GM12878 (cell line): ENCODE measurements at regions not wholly inside any gene's neighbourhood (a gene's known extent, or its start where the extent isn't known, plus 50 kb on each side); places are given as distances from the start of the nearest gene placed in this dataset.

Source experiments
- ATAC-seq: fragments of 200-7000 bp; cut with Tn5 transposase; 3 replicates; pipeline ENCODE4 v1.9.1; 2020; ENCODE audit warnings: mild to moderate bottlenecking, moderate library complexity
- BruUV-seq: library from RNA; stranded (reverse); fragments of 400-500 nt; replicated peaks from 2 replicates; lab custom pipeline; 2021; lab: Mats Ljungman, UMichigan
- CTCF ChIA-PET: fragments of 300-600 bp; sonication (Branson Sonifier 250); formaldehyde crosslinking; extraction: SDS; loops from one replicate; lab custom pipeline; 2021; ENCODE audit warnings: inconsistent platforms; lab: Yijun Ruan, JAX
- POLR2A ChIA-PET: fragments of 350-600 bp; formaldehyde crosslinking; extraction: SDS; loops from one replicate; lab custom pipeline; 2021; ENCODE audit warnings: inconsistent platforms; lab: Charles Lee
- RAD21 ChIA-PET: fragments of 300-600 bp; sonication (Branson Sonifier 250); formaldehyde crosslinking; loops from one replicate; lab custom pipeline; 2023; ENCODE audit warnings: antibody characterized with exemption; ENCODE audit not compliant: unreplicated experiment; lab: Charles Lee
- SMC1A ChIA-PET: fragments of 300-600 bp; sonication (Branson Sonifier 250); formaldehyde crosslinking; loops from one replicate; lab custom pipeline; 2023; ENCODE audit not compliant: unreplicated experiment, uncharacterized antibody; lab: Charles Lee
- DNase-seq: peaks from one replicate; pipeline ENCODE4 v3.0.0-alpha.2; 2011; ENCODE audit warnings: low read depth, low spot score
- FAIRE-seq: peaks from 3 replicates; lab custom pipeline; 2011; peaks lifted over from hg19 to GRCh38; lab: Jason Lieb, UNC
- H2AFZ ChIP-seq: 2 replicates; pipeline ENCODE4 v1.6.0; 2011; ENCODE audit warnings: low read depth, low read length, control low read depth; ENCODE audit not compliant: control insufficient read depth
- H3K27ac ChIP-seq: 2 replicates; pipeline ENCODE4 v1.5.1; 2011; ENCODE audit warnings: control low read depth; ENCODE audit not compliant: control insufficient read depth, insufficient read depth
- H3K27me3 ChIP-seq, 2 experiments: replicated peaks in 1 of 2; 2 replicates each; pipeline versions ENCODE4 v1.6.0 to v1.6.1; 2011; ENCODE audit warnings: low read length in 1 of 2; ENCODE audit not compliant: control insufficient read depth in 2 of 2, insufficient read depth in 2 of 2
- H3K36me3 ChIP-seq, 2 experiments: 2 replicates each; pipeline ENCODE4 v1.5.1; 2011; ENCODE audit warnings: low read length in 1 of 2; ENCODE audit not compliant: control insufficient read depth in 2 of 2, insufficient read depth in 2 of 2
- H3K4me1 ChIP-seq: 2 replicates; pipeline ENCODE4 v1.6.1; 2011; ENCODE audit warnings: mild to moderate bottlenecking, low read length, moderate library complexity, mixed read lengths; ENCODE audit not compliant: control insufficient read depth, insufficient read depth
- H3K4me2 ChIP-seq: 2 replicates; pipeline ENCODE4 v1.6.0; 2011; ENCODE audit warnings: control low read depth; ENCODE audit not compliant: control insufficient read depth, insufficient read depth
- H3K4me3 ChIP-seq: fragments of 200-600 bp; sonication (generic); 2 replicates; pipeline ENCODE4 v1.5.1; 2016
- H3K79me2 ChIP-seq: 2 replicates; pipeline ENCODE4 v1.6.0; 2011; ENCODE audit warnings: low read length; ENCODE audit not compliant: control insufficient read depth, insufficient read depth
- H3K9ac ChIP-seq: 2 replicates; pipeline ENCODE4 v1.8.0; 2011; ENCODE audit warnings: low read length, control low read depth, mixed read lengths; ENCODE audit not compliant: control insufficient read depth, insufficient read depth
- H3K9me3 ChIP-seq: replicated peaks from 3 replicates; pipeline ENCODE4 v1.5.1; 2011; ENCODE audit warnings: mild to moderate bottlenecking, low read length; ENCODE audit not compliant: control insufficient read depth, insufficient read depth
- H4K20me1 ChIP-seq: 2 replicates; pipeline ENCODE4 v1.6.0; 2011; ENCODE audit not compliant: control insufficient read depth, insufficient read depth
- ASH2L ChIP-seq: fragments of 300-600, 200-600 bp; sonication (generic); IDR thresholded peaks from 2 replicates; pipeline ENCODE4 v1.6.1; 2017; ENCODE audit warnings: low read depth, mild to moderate bottlenecking, borderline replicate concordance
- BCL3 ChIP-seq: IDR thresholded peaks from 2 replicates; pipeline ENCODE4 v1.6.1; 2011; ENCODE audit warnings: borderline replicate concordance, low read depth, mild to moderate bottlenecking, moderate library complexity, low read length; ENCODE audit not compliant: insufficient read depth, poor library complexity, severe bottlenecking
- BCLAF1 ChIP-seq: fragments of 450-650 bp; IDR thresholded peaks from 2 replicates; pipeline ENCODE4 v1.6.1; 2017; ENCODE audit warnings: antibody characterized with exemption, mild to moderate bottlenecking, moderate library complexity
- CHD4 ChIP-seq: fragments of 200-600 bp; sonication (generic); IDR thresholded peaks from 2 replicates; pipeline ENCODE4 v1.6.1; 2016; ENCODE audit warnings: mild to moderate bottlenecking
- ELK1 ChIP-seq: IDR thresholded peaks from 2 replicates; pipeline ENCODE4 v1.6.1; 2012; ENCODE audit warnings: low read depth, low read length, improper control_type of control experiment
- GATAD2B ChIP-seq: fragments of 450-650 bp; conservative IDR thresholded peaks from 2 replicates; pipeline ENCODE4 v1.6.1; 2017; ENCODE audit warnings: low read depth, mild to moderate bottlenecking, moderate library complexity
- HDAC6 ChIP-seq: fragments of 200-600 bp; sonication (generic); IDR thresholded peaks from one replicate; pipeline ENCODE4 v1.8.0; 2017; ENCODE audit warnings: antibody characterized with exemption; ENCODE audit not compliant: unreplicated experiment
- IKZF2 ChIP-seq, 2 experiments: fragments of 450-650 bp; IDR thresholded peaks; 2 replicates each; pipeline ENCODE4 v1.6.1; 2017; ENCODE audit warnings: mild to moderate bottlenecking in 2 of 2, moderate library complexity in 2 of 2
- RAD51 ChIP-seq: fragments of 450-650 bp; IDR thresholded peaks from 2 replicates; pipeline ENCODE4 v1.6.1; 2016; ENCODE audit warnings: moderate library complexity, mild to moderate bottlenecking, inconsistent platforms
- SMC3 ChIP-seq: IDR thresholded peaks from 2 replicates; pipeline ENCODE4 v1.6.1; 2011; ENCODE audit warnings: low read length, improper control_type of control experiment, borderline replicate concordance
- SP1 ChIP-seq: IDR thresholded peaks from one replicate; pipeline ENCODE4 v1.6.1; 2011; ENCODE audit warnings: low read depth, low read length
- TCF3 ChIP-seq: IDR thresholded peaks from 2 replicates; pipeline ENCODE4 v1.6.1; 2012; ENCODE audit warnings: low read depth, mild to moderate bottlenecking, low read length, borderline replicate concordance; ENCODE audit not compliant: insufficient read depth
- YBX1 ChIP-seq: fragments of 450-650 bp; IDR thresholded peaks from 2 replicates; pipeline ENCODE4 v1.6.1; 2016; ENCODE audit warnings: antibody characterized with exemption
- ZNF207 ChIP-seq: fragments of 450-650 bp; IDR thresholded peaks from 2 replicates; pipeline ENCODE4 v1.6.1; 2014; ENCODE audit warnings: antibody characterized with exemption, mild to moderate bottlenecking, borderline replicate concordance
- WGBS: methylation state at CpG from one replicate; pipeline ENCODE4 v1.1.6; 2016; ENCODE audit warnings: low lambda C conversion rate; ENCODE audit not compliant: insufficient replicate concordance, insufficient coverage; ENCODE audit errors: missing lambda C conversion rate; 5-methylcytosine and 5-hydroxymethylcytosine counted together
- in situ Hi-C: fragments of 300-500 bp; cut with MboI; formaldehyde crosslinking; loops from 9 replicates; pipeline ENCODE4 v1.14.3; 2018; ENCODE audit warnings: mixed read lengths
- intact Hi-C: fragments of 100-400 bp; cut with micrococcal nuclease; formaldehyde crosslinking; loops from one replicate; pipeline ENCODE4 v1.14.2; 2022; ENCODE audit not compliant: unreplicated experiment
- TF ChIP-seq, protein P1 (sequence below): fragments of 450-650 bp; IDR thresholded peaks from 2 replicates; pipeline ENCODE4 v1.6.1; 2014; ENCODE audit warnings: mild to moderate bottlenecking

DNA sequence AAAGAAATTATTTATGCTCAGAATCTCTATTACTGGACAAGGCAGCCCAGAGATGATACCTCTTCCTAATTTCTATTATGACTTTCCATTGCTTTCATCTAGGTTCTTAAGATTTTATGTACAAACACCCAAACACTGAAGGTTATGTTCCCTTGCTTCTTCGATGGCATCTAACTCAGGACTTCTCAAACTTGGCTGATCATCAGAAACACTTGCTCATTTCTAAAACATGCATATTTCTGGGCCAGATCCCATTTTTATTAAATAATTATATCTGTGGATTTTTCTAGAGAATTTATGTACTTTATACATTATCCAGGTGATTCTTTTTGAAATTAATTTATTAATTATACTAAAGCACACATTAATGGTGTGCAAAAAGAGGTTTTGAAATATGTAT is 482.4 kb upstream of the NR2F2 start:
- Histone ChIP-seq H3K27ac (no peak overlapping the region), H3K4me2 (no peak overlapping the region), H3K9ac (no peak overlapping the region), H3K36me3 (no peaks in the 10 kb centered on the region), H3K79me2 (no peaks in the 10 kb centered on the region), H4K20me1 (no peaks in the 10 kb centered on the region), H3K4me1 (peaks cover 7% of the 10 kb centered on the region; the same call in 1 of the 2 replicates), H2AFZ (no peak overlapping the region), H3K27me3 (no peaks in the 10 kb centered on the region), H3K9me3 (no peaks in the 10 kb centered on the region), H3K4me3 (no peak overlapping the region)
- intact Hi-C loops (loop anchor here (5.0 kb wide), 2 partner anchors 494 to 591 kb away; no protein-coding TSS in a partner anchor), in situ Hi-C loops (no loop called here)
- no peak for FAIRE-seq
- ATAC-seq: no peak
- SMC1A ChIA-PET: interaction anchor here (1.2 to 1.3 kb wide), 2 partner anchors 15 to 472 kb away, joined by 3 to 7 read pairs; no protein-coding TSS in a partner anchor
- RAD21 ChIA-PET: interaction anchor here (0.6 to 1.1 kb wide), 2 partner anchors 514 to 562 kb away, joined by 3 read pairs; no protein-coding TSS in a partner anchor
- WGBS: 11% methylated on average over 1 of the region's 1 CpG
- no peak for DNase-seq
- POLR2A ChIA-PET: no interaction called here
- TF ChIP-seq TCF3: no peak
- TF ChIP-seq GATAD2B: no peak
- TF ChIP-seq ZNF207: no peak
- no peak for TF ChIP-seq HDAC6
- no peak for TF ChIP-seq SP1
- TF ChIP-seq, protein P1, sequence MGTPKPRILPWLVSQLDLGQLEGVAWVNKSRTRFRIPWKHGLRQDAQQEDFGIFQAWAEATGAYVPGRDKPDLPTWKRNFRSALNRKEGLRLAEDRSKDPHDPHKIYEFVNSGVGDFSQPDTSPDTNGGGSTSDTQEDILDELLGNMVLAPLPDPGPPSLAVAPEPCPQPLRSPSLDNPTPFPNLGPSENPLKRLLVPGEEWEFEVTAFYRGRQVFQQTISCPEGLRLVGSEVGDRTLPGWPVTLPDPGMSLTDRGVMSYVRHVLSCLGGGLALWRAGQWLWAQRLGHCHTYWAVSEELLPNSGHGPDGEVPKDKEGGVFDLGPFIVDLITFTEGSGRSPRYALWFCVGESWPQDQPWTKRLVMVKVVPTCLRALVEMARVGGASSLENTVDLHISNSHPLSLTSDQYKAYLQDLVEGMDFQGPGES: no peak
- TF ChIP-seq BCLAF1: no peak
- no peak for TF ChIP-seq ELK1
- no peak for TF ChIP-seq ASH2L
- no peak for TF ChIP-seq IKZF2 (IDR thresholded peaks at IDR 0.05)
- TF ChIP-seq RAD51: no peak
- TF ChIP-seq BCL3: no peak
- no peak for TF ChIP-seq YBX1
- no peak for TF ChIP-seq SMC3
- TF ChIP-seq CHD4: no peak
- CTCF ChIA-PET: no interaction called here
- no TSS peak for BruUV-seq
